HEK293 (cell line): ENCODE measurements at regions not wholly inside any gene's neighbourhood (a gene's known extent, or its start where the extent isn't known, plus 50 kb on each side); places are given as distances from the start of the nearest gene placed in this dataset.

Source experiments
- ATF2 ChIP-seq: fragments of 450-650 bp; formaldehyde crosslinking; IDR thresholded peaks from 2 replicates; pipeline ENCODE4 v1.5.1; 2016; ENCODE audit warnings: missing biosample characterization, missing genetic modification characterization, low read depth
- CTCF ChIP-seq: fragments of 450-650 bp; formaldehyde crosslinking; IDR thresholded peaks from 2 replicates; pipeline ENCODE4 v1.5.1; 2016; ENCODE audit warnings: missing biosample characterization, missing genetic modification characterization
- PBX3 ChIP-seq: sonication (generic); formaldehyde crosslinking; IDR thresholded peaks from 2 replicates; pipeline ENCODE4 v1.8.1; 2022; ENCODE audit warnings: mild to moderate bottlenecking, moderate library complexity, missing genetic modification reagents
- ZEB2 ChIP-seq: fragments of 450-650 bp; formaldehyde crosslinking; IDR thresholded peaks from 2 replicates; pipeline ENCODE4 v1.5.1; 2016; ENCODE audit warnings: missing biosample characterization, missing genetic modification characterization
- ZNF132 ChIP-seq: fragments of 450-650 bp; formaldehyde crosslinking; IDR thresholded peaks from 2 replicates; pipeline ENCODE4 v1.5.1; 2017; ENCODE audit warnings: missing biosample characterization, missing genetic modification characterization, borderline replicate concordance
- ZNF423 ChIP-seq: fragments of 450-650 bp; formaldehyde crosslinking; IDR thresholded peaks from 2 replicates; pipeline ENCODE4 v1.5.1; 2016; ENCODE audit warnings: missing biosample characterization, missing genetic modification characterization
- ZNF501 ChIP-seq: fragments of 450-650 bp; formaldehyde crosslinking; IDR thresholded peaks from 2 replicates; pipeline ENCODE4 v1.5.1; 2016; ENCODE audit warnings: missing biosample characterization, missing genetic modification characterization
- ZNF664 ChIP-seq: fragments of 450-650 bp; formaldehyde crosslinking; IDR thresholded peaks from 2 replicates; pipeline ENCODE4 v1.5.1; 2016; ENCODE audit warnings: missing biosample characterization, missing genetic modification characterization
- ZNF837 ChIP-seq: fragments of 450-650 bp; formaldehyde crosslinking; IDR thresholded peaks from 2 replicates; pipeline ENCODE4 v1.5.1; 2016; ENCODE audit warnings: missing biosample characterization, missing genetic modification characterization

- TF ChIP-seq ZNF132 (no peak), PBX3 (CRISPR knock-in tag) (no peak), ZNF501 (tag by site-specific recombination) (no peak), CTCF (tag by site-specific recombination) (no peak), ZEB2 (tag by site-specific recombination) (no peak), ZNF837 (tag by site-specific recombination) (no peak), ZNF664 (no peak), ZNF423 (no peak), ATF2 (tag by site-specific recombination) (no peak)
Measured at GRCh38 chr3:147483145-147483544, 74.0 kb downstream of the ZIC1 start.
